ENCODE measurements at regions not wholly inside any gene's neighbourhood (a gene's known extent, or its start where the extent isn't known, plus 50 kb on each side); places are given as distances from the start of the nearest gene placed in this dataset.

DNA sequence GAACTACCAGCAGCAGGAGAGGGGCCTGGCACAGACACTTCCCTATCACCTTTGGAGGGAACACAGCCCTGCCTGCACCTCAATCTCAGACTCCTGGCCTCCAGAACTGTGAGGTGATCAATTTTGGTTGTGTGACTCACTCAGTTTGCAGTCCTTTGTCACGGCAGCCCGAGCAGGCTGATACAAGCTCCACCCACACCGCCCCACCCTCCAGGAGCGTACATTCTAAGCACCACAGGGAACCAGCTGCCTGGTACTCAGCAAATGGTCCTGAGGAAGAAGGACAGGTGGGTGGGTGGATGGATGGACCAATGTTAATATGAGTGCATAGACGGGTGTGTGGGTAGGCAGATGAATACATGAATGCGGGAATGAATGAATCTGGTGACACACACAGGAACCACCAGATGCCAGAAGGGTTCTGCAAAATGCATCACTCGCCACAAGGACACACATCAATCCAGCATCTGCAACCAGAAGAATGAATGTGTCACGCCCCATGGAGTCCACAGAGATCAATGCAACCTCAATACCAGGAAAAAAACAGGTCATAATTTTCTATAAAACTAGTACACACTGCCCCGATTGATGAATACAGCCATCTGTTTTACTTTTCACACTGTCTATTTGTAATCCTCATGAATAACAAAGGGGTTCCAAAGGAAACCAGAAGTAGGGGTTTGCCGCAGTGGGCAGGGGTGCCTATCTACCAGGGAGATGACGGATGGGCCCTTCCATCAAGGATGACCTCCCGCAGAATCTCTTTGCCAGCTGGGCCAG is 284.5 kb downstream of the NPHP4 start:
- TF ChIP-seq, protein P1, sequence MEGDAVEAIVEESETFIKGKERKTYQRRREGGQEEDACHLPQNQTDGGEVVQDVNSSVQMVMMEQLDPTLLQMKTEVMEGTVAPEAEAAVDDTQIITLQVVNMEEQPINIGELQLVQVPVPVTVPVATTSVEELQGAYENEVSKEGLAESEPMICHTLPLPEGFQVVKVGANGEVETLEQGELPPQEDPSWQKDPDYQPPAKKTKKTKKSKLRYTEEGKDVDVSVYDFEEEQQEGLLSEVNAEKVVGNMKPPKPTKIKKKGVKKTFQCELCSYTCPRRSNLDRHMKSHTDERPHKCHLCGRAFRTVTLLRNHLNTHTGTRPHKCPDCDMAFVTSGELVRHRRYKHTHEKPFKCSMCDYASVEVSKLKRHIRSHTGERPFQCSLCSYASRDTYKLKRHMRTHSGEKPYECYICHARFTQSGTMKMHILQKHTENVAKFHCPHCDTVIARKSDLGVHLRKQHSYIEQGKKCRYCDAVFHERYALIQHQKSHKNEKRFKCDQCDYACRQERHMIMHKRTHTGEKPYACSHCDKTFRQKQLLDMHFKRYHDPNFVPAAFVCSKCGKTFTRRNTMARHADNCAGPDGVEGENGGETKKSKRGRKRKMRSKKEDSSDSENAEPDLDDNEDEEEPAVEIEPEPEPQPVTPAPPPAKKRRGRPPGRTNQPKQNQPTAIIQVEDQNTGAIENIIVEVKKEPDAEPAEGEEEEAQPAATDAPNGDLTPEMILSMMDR (IDR thresholded peaks at IDR 0.05) = no peak
- no peak for TF ChIP-seq POLR2A (IDR thresholded peaks at IDR 0.05)
- ATAC-seq (no peak), DNase-seq (no peak)
- WGBS, 2 donors = 63 to 70% methylated on average over 12 of the region's 12 CpGs
- Histone ChIP-seq H3K27me3 (no peaks in the 10 kb centered on the region), H3K4me3 (no peak overlapping the region), H3K9me3 (no peaks in the 10 kb centered on the region), H3K36me3 (replicated peaks in 1 of 2; ENCODE audit: insufficient read depth in 1 of 2, low read depth in 2 of 2) (no peaks in the 10 kb centered on the region), H3K4me1 (no peaks in the 10 kb centered on the region), H3K27ac (no peak overlapping the region)
- intact Hi-C loops (cut with DNase I) = no loop called here

DNA sequence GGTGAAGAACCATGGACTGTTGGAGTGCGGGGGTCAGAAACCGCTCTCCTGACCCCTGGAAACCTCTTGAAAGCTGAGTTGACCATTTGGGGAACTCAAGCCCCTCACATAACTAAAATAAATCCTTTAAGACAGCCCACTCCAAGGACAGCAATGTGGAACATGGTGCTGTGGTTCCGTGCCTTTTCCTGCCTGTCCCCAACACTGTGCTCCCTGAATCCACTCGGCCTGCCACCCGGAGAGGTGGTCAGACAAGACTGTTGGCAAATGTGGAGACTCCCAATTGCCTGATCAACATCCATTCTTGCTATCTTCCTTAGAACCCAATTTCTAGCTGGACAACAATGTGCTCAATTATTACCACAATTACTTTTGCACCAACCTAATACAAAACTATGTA is 286.0 kb downstream of the NPHP4 start:
- Histone ChIP-seq H3K4me3 (no peak overlapping the region), H3K36me3 (replicated peaks in 1 of 2; ENCODE audit: insufficient read depth in 1 of 2, low read depth in 2 of 2) (no peaks in the 10 kb centered on the region), H3K27me3 (no peaks in the 10 kb centered on the region), H3K4me1 (no peaks in the 10 kb centered on the region), H3K9me3 (no peaks in the 10 kb centered on the region), H3K27ac (no peak overlapping the region)
- no peak for ATAC-seq
- intact Hi-C loops (cut with DNase I) = no loop called here
- TF ChIP-seq, protein P1 (IDR thresholded peaks at IDR 0.05) = no peak
- TF ChIP-seq POLR2A (IDR thresholded peaks at IDR 0.05) = no peak
- 70 to 84% methylated on average over 5 of the region's 5 CpGs for WGBS, 2 donors
- DNase-seq = no peak

DNA sequence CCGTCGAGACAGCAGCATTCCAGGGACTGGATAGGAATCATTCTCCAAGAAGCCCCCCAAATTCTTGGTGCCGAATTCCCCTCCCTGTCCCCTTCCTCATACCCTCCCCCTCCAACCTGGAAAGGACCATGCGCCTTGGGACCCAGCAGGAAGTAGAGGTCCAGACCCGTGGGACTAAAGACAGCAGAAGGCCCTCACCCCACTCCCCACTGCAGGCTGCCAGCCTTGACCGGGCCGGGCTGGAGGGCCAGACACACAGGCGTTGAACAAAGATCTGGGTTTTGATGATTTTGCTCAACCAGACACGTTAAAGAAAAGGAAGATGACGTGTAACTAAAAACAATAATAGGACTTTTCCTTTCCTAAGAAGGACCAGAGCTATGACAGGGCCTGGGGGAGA is 286.5 kb downstream of the NPHP4 start:
- no peaks in the 10 kb centered on the region for H3K9me3 ChIP-seq
- ATAC-seq (no peak), DNase-seq (no peak)
- TF ChIP-seq POLR2A (IDR thresholded peaks at IDR 0.05) = no peak
- TF ChIP-seq, protein P1 (IDR thresholded peaks at IDR 0.05) = no peak
- H3K27me3 ChIP-seq = no peaks in the 10 kb centered on the region
- no peak overlapping the region for H3K27ac ChIP-seq
- no peak overlapping the region for H3K4me3 ChIP-seq
- H3K4me1 ChIP-seq = no peaks in the 10 kb centered on the region
- H3K36me3 ChIP-seq (replicated peaks in 1 of 2; ENCODE audit: insufficient read depth in 1 of 2, low read depth in 2 of 2) = no peaks in the 10 kb centered on the region
- WGBS, 2 donors = 57 to 72% methylated on average over 7 to 10 of the region's 10 CpGs
- intact Hi-C loops (cut with DNase I) = no loop called here

DNA sequence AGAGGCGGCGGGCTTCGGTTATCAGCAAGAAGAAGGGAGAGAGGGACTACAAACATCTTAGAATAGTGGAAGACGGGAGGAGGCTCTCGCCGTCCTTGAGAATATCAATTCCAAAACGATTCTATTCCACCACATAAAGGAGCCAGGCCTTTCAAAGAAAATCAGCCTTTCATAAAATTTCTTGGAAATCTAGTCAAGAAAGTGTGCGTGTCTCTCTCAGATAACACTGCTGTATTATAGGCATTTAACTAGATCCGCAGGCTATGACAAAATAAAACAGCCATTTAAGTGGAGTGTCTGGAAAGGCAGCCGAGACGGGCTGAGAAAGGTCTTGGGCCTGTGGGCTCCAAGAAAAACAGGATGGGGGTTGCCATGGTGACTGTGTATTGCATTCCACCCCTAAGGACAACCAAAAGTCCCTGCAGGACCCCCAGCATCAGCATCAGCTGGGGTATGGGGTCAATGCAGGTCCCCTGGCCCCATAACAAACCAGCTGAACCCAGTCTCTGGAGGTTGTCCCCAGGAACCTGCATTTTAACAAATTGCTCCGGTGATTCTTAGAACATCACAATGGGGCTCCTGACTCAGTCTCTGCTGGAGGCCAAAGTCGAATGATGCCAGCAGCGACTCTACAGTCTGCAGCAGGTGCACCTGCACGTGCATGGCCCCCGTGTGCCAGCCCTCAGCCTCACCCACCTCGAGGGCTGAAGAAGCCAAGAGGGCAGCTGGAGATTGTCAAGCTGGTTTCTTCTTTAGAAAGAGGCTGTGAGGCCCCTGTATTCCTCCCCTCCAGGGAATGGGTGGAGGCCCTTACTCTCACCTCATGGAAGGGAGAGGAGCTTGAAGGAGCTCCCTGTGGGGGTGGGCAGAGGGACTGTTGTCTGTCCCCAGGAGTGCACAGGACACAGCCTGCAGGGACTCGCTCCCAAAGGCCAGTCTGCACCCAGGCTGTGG is 287.4 kb downstream of the NPHP4 start:
- DNase-seq = no peak
- TF ChIP-seq, protein P1 (IDR thresholded peaks at IDR 0.05) = no peak
- TF ChIP-seq POLR2A (IDR thresholded peaks at IDR 0.05) = no peak

More for the DNA sequence above, 287.4 kb downstream of the NPHP4 start:
- no peak for ATAC-seq
- Histone ChIP-seq H3K4me3 (no peak overlapping the region), H3K27me3 (no peaks in the 10 kb centered on the region), H3K36me3 (replicated peaks in 1 of 2; ENCODE audit: insufficient read depth in 1 of 2, low read depth in 2 of 2) (no peaks in the 10 kb centered on the region), H3K4me1 (no peaks in the 10 kb centered on the region), H3K27ac (no peak overlapping the region), H3K9me3 (peaks cover 0 to 6% (median 0%) of the 10 kb centered on the region in 3 donors)
- intact Hi-C loops (cut with DNase I) = no loop called here
- 66 to 69% methylated on average over 11 to 18 of the region's 18 CpGs for WGBS, 2 donors

Data from body of pancreas (tissue), 4 donors.